Thyroid gland (tissue), 4 donors: ENCODE measurements at regions not wholly inside any gene's neighbourhood (a gene's known extent, or its start where the extent isn't known, plus 50 kb on each side); places are given as distances from the start of the nearest gene placed in this dataset.
"Not testable (repeated sequence)": the region's sequence is repeated elsewhere in the genome, so short reads cannot be mapped to it uniquely, and the experiment has no call there.

Experiments
- DNase-seq, 2 donors: peaks; one replicate each; pipeline ENCODE4 v3.0.0-alpha.2; 2019
- H3K27ac ChIP-seq, 3 donors: fragments of 200-600 bp; sonication (generic); 1 replicate in 2 of 3; 2 replicates in 1 of 3; pipeline ENCODE4 v1.5.1; 2016 to 2019; ENCODE audit warnings: mild to moderate bottlenecking in 1 of 3, moderate library complexity in 1 of 3
- H3K27me3 ChIP-seq: fragments of 200-600 bp; sonication (generic); one replicate; pipeline ENCODE4 v1.5.1; 2019
- H3K36me3 ChIP-seq, 2 donors: fragments of 200-600 bp; sonication (generic); one replicate each; pipeline ENCODE4 v1.5.1; 2016 to 2019
- H3K4me1 ChIP-seq, 2 donors: fragments of 200-600 bp; sonication (generic); one replicate each; pipeline ENCODE4 v1.5.1; 2017 to 2019
- H3K4me3 ChIP-seq, 3 donors: fragments of 200-600 bp; sonication (generic); replicated peaks in 1 of 3; 1 replicate in 2 of 3; 2 replicates in 1 of 3; pipeline ENCODE4 v1.5.1; 2016; ENCODE audit warnings: mild to moderate bottlenecking in 1 of 3
- H3K9me3 ChIP-seq: fragments of 200-600 bp; sonication (generic); one replicate; pipeline ENCODE4 v1.5.1; 2017
- POLR2A ChIP-seq, 2 donors: fragments of 450-650 bp; IDR thresholded peaks; one replicate each; pipeline ENCODE4 v1.6.1; 2017; ENCODE audit warnings: antibody characterized with exemption in 2 of 2, mild to moderate bottlenecking in 2 of 2, moderate library complexity in 1 of 2
- WGBS, 2 donors: methylation state at CpG; one replicate each; pipeline ENCODE4 v1.1.5; 2017; 5-methylcytosine and 5-hydroxymethylcytosine counted together
- intact Hi-C: fragments of 100-400 bp; cut with DNase I; formaldehyde crosslinking; loops from one replicate; pipeline ENCODE4 v1.15.1; 2023
- TF ChIP-seq, protein P1 (sequence below), 6 experiments: fragments of 200-600 bp in 3 of 6; fragments of 450-650 bp in 3 of 6; sonication (generic) in 3 of 6; IDR thresholded peaks; one replicate each; pipeline ENCODE4 v1.5.1; 2016 to 2019; ENCODE audit warnings: antibody characterized with exemption in 6 of 6, mild to moderate bottlenecking in 2 of 6, inconsistent platforms in 1 of 6, moderate library complexity in 1 of 6

DNA sequence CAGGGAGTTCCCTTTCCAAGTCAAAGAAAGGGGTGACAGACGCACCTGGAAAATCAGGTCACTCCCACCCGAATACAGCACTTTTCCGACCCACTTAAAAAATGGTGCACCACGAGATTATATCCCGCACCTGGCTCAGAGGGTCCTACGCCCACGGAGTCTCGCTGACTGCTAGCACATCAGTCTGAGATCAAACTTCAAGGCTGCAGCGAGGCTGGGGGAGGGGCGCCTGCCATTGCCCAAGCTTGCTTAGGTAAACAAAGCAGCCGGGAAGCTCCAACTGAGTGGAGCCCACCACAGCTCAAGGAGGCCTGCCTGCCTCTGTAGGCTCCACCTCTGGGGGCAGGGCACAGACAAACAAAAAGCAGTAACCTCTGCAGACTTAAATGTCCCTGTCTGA is 277.8 kb upstream of the ARHGAP42 start:
- H3K9me3 ChIP-seq, H3K36me3 ChIP-seq, DNase-seq, intact Hi-C loops, H3K4me1 ChIP-seq, H3K27ac ChIP-seq, H3K27me3 ChIP-seq, H3K4me3 ChIP-seq: not testable (repeated sequence)
- 83 to 85% methylated on average over 11 of the region's 11 CpGs for whole genome bisulfite sequencing, 2 donors

DNA sequence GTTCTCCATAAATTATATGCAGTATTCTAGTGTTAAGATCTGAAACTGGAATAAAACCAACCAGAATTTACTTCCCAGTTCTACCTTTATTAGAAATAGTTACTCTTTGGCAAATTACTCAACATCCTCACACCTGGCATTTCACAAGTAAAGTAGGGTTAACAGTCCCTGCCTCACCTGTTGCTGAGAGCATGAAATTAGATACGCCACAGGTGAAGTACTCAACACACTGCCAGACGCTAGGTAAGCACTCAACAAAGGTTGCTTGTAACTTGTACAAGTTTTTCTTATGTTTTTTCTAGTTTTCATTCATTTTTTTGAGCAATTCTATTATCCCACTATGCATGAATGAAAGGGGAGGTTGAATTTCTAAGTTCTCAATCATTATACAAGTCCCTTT is 267.6 kb upstream of the ARHGAP42 start:
- Histone ChIP-seq H3K4me3 (no peak overlapping the region), H3K27me3 (no peaks in the 10 kb centered on the region), H3K9me3 (no peaks in the 10 kb centered on the region), H3K36me3 (no peaks in the 10 kb centered on the region), H3K27ac (no peak overlapping the region), H3K4me1 (no peaks in the 10 kb centered on the region)
- no peak for DNase-seq
- TF ChIP-seq POLR2A (IDR thresholded peaks at IDR 0.05), result no peak
- TF ChIP-seq, protein P1, sequence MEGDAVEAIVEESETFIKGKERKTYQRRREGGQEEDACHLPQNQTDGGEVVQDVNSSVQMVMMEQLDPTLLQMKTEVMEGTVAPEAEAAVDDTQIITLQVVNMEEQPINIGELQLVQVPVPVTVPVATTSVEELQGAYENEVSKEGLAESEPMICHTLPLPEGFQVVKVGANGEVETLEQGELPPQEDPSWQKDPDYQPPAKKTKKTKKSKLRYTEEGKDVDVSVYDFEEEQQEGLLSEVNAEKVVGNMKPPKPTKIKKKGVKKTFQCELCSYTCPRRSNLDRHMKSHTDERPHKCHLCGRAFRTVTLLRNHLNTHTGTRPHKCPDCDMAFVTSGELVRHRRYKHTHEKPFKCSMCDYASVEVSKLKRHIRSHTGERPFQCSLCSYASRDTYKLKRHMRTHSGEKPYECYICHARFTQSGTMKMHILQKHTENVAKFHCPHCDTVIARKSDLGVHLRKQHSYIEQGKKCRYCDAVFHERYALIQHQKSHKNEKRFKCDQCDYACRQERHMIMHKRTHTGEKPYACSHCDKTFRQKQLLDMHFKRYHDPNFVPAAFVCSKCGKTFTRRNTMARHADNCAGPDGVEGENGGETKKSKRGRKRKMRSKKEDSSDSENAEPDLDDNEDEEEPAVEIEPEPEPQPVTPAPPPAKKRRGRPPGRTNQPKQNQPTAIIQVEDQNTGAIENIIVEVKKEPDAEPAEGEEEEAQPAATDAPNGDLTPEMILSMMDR (IDR thresholded peaks at IDR 0.05), result no peak
- WGBS, 2 donors, result 30 to 36% methylated on average over 2 of the region's 2 CpGs
- intact Hi-C loops, result no loop called here

DNA sequence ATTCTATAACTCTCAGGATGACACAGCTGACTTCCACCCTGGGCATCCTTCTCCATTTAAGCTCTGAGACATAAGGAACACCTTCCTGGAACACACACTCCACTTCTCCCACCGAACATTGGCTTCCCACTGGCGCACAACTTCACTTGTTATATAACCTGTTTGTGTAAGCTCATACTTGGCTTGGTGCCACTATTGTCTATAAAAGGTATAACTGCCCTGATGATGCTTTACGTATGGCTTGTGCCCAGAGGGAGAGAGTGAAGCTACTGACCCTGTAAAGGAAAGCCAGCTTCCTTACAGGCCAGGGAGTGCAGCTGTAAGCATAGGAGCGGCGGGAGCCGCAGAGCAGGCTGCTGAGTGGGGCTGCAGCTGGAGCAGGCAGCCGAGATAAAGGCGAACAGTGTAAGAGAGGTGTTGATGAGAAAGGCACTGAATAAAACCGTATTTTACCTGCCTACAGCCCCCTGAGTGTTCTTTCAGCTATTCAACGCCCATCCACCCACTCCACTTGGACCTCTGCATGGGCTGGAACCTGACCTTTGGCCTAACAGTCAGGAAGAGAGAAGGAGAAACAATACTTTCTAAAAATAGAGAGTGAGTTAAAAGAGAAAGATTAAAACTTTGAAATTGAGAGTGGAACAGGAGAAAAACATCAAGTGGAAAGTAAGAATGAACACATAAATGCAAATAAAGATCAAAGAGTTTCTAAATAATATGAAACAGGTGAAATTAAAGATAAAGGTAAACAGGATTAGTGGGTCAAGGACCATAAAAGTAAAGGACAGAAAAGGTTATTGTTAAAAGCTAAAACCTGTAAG is 252.1 kb upstream of the ARHGAP42 start:
- intact Hi-C loops, result no loop called here
- H3K4me1 ChIP-seq, result no peaks in the 10 kb centered on the region
- 81 to 82% methylated on average over 10 of the region's 10 CpGs for WGBS, 2 donors
- no peak for DNase-seq
- no peak overlapping the region for H3K4me3 ChIP-seq
- no peaks in the 10 kb centered on the region for H3K36me3 ChIP-seq
- H3K9me3 ChIP-seq, result no peaks in the 10 kb centered on the region
- no peaks in the 10 kb centered on the region for H3K27me3 ChIP-seq
- TF ChIP-seq, protein P1 (IDR thresholded peaks at IDR 0.05), result no peak
- no peak for TF ChIP-seq POLR2A (IDR thresholded peaks at IDR 0.05)
- no peak overlapping the region for H3K27ac ChIP-seq

DNA sequence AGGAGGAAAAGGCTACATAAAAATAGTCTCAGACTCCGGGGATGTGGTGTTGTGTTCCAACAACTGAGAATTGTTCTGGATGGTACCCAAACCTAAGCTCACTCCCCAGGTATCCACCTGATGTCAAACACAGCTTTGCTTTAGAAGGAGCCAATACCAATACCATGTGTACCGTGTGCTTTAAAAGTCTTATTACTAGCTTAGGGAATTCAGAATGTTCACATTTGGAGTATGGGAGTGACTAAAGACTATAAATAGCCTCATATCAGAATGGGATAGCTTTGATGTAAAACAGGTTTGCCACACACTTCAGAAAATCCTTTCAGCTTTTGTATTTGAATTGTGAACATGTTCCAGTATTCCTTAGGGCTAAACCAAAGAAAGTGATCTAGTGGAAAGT is 248.7 kb upstream of the ARHGAP42 start:
- H3K4me1 ChIP-seq, result no peaks in the 10 kb centered on the region
- no peak for DNase-seq
- no peaks in the 10 kb centered on the region for H3K27me3 ChIP-seq
- no peak overlapping the region for H3K4me3 ChIP-seq
- TF ChIP-seq, protein P1 (IDR thresholded peaks at IDR 0.05), result no peak
- no peak for TF ChIP-seq POLR2A (IDR thresholded peaks at IDR 0.05)
- H3K36me3 ChIP-seq, result no peaks in the 10 kb centered on the region
- WGBS, 2 donors, result 86 to 88% methylated on average over 2 of the region's 2 CpGs
- no peak overlapping the region for H3K27ac ChIP-seq
- intact Hi-C loops, result no loop called here
- H3K9me3 ChIP-seq, result no peaks in the 10 kb centered on the region

DNA sequence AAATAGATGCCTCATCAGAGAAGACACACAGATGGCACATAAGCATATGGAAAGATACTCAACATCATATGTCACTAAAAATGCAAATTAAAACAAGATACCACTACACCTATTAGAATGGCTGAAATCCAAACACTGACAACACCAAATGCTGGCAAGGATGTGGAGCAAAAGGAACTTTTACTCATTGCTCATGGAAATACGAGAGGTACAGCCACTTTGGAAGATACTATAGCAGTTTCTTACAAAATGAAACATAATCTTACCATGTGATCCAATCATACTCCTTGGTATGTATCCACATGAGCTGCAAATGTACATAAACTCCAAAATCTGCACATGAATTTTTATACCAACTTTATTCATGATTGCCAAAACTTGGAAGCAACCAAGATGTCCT is 246.0 kb upstream of the ARHGAP42 start:
- no peak overlapping the region for H3K27ac ChIP-seq
- TF ChIP-seq, protein P1 (IDR thresholded peaks at IDR 0.05), result no peak
- TF ChIP-seq POLR2A (IDR thresholded peaks at IDR 0.05), result no peak
- no peaks in the 10 kb centered on the region for H3K9me3 ChIP-seq
- intact Hi-C loops, result no loop called here
- H3K4me1 ChIP-seq, result peaks cover 7 to 8% of the 10 kb centered on the region in 2 donors
- 94 to 100% methylated on average over 1 of the region's 1 CpG for WGBS, 2 donors
- H3K27me3 ChIP-seq, result no peaks in the 10 kb centered on the region
- H3K36me3 ChIP-seq, result no peaks in the 10 kb centered on the region
- DNase-seq, result no peak
- H3K4me3 ChIP-seq, result no peak overlapping the region
